ENCODE measurements at regions not wholly inside any gene's neighbourhood (a gene's known extent, or its start where the extent isn't known, plus 50 kb on each side); places are given as distances from the start of the nearest gene placed in this dataset.

DNA sequence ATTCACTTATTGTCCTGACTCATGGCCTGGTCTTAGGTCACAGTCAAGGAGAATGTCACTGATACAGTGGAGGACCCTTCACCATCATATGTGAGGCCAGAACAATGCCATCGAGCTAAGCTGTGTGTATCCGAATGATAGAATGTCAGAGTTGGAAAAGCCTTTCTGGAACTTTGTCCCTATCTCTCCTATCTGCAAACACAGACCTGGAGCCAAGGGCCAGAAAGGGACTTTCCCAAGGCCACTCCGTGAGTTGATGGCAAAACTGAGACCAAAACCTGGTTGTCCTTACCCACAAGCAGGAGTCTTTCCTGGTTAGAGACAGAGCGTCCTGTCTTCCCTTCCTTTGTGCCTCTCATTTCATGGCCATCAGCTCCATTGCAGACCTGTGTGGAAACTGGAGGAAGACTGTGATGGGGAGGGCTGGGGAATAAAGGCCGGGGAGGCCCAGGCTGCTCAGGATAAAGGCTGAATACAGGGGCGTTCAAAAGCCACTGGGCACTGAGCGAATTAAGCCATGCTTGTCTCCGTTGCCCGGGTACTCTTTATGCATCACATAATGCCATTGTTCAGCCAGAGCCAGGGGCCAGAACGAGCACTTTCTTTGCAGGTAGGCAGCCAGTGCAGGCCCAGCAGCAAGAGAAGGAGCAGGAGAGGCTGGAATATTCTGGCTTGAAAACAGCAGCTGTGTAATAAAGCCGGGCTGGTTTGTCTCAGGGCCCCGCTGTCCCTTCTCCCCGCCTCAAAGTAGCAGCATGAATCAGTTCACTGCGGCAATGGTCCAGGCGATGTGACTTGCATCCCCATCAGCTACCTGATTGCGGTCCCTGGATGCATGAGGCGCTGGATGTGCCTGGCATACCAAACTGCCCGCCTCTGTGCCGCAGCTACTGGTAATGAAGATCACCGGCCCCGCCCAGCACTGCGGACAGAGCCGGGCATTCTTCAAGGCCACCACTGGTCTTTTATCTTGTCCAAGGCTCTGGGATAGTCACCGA lies 143.0 kb downstream of the RPS24 start:
- CTCF ChIA-PET: interaction anchor here (1.1 kb wide), 1 partner anchor 83 kb away, joined by 3 read pairs; no protein-coding TSS in a partner anchor
- TF ChIP-seq FOXA1 (IDR thresholded peaks at IDR 0.05): no peak
- TF ChIP-seq BHLHE40 (IDR thresholded peaks at IDR 0.05; ENCODE audit: borderline replicate concordance): no peak
- no peak for TF ChIP-seq LEF1 (IDR thresholded peaks at IDR 0.05; ENCODE audit: borderline replicate concordance)
- no peak for TF ChIP-seq NFRKB (IDR thresholded peaks at IDR 0.05)
- no peak for DNase-seq (ENCODE audit: extremely low spot score)
- POLR2A ChIA-PET: interaction anchor here (1.2 kb wide), 1 partner anchor 19 kb away, joined by 3 read pairs; no protein-coding TSS in a partner anchor

DNA sequence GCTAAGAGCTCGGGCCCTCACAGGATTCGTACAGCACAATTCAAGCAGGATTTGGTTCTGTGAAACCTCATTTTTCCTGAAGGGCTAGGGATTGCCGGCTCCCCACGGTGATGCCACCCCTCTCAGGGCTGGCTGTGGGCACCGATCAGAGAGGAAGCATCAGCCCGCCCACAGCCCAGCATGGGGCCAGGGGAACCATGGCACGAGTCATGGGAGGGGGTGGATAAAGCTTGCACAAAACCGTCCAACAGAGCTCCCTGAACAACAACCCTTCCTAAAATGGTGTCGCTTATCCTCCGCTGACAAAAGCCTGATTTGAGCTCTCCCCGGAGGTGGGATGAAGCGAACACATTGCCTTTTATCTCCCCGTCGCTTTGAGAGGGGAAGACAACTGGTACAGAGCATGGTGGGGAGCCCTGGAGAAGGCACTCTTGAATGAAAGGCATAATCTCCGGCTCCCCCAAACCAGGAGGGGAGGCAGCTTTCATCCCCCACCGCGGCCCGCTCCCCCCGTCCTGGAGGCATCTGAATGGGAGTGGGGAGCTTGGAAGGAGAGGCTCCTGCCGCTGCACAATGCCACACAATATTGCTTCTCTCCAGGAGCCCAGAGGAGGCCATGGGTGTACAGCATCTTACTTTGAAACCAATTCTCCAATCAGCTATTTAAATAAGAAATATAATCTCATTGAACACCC lies 144.0 kb downstream of the RPS24 start:
- ChIA-PET POLR2A (no interaction called here), CTCF (no interaction called here)
- TF ChIP-seq FOXK2 (IDR thresholded peaks at IDR 0.05) (no peak), NFRKB (IDR thresholded peaks at IDR 0.05) (no peak), FOXM1 (IDR thresholded peaks at IDR 0.05; ENCODE audit: borderline replicate concordance) (no peak), LEF1 (IDR thresholded peaks at IDR 0.05; ENCODE audit: borderline replicate concordance) (no peak)
- no peak for DNase-seq (ENCODE audit: extremely low spot score)

DNA sequence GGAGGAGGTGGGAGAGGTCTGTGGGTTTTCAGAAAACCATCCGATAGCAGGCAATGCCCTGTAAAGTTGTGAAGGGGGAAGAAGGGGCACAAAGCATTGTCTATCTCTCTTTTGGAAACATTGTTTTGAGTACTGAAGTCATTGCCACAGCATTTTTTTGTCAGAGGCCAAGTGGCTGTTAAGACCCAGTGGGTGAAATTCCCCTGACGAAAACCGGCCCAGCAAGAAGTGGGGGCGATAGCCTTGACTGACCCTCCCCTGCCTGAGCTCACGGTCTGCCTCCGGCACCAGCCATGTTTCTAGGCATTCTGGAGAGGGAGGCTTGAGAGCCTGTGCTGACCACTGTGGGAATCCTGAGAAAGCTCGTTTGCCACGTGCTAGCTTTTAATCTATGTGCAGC lies 144.7 kb downstream of the RPS24 start:
- TF ChIP-seq FOXA1 (IDR thresholded peaks at IDR 0.05): no peak
- TF ChIP-seq CTBP1 (IDR thresholded peaks at IDR 0.05; ENCODE audit: borderline replicate concordance): no peak
- no peak for TF ChIP-seq SP1 (IDR thresholded peaks at IDR 0.05)
- no peak for TF ChIP-seq PKNOX1 (IDR thresholded peaks at IDR 0.05)
- TF ChIP-seq TARDBP (IDR thresholded peaks at IDR 0.05): no peak
- no peak for TF ChIP-seq LEF1 (IDR thresholded peaks at IDR 0.05; ENCODE audit: borderline replicate concordance)
- no peak for TF ChIP-seq NFRKB (IDR thresholded peaks at IDR 0.05)
- no peak for TF ChIP-seq BHLHE40 (IDR thresholded peaks at IDR 0.05; ENCODE audit: borderline replicate concordance)
- no peak for TF ChIP-seq ARNT (IDR thresholded peaks at IDR 0.05)
- no peak for TF ChIP-seq ZNF384 (IDR thresholded peaks at IDR 0.05)
- TF ChIP-seq SUZ12 (IDR thresholded peaks at IDR 0.05): no peak
- TF ChIP-seq FOXM1 (IDR thresholded peaks at IDR 0.05; ENCODE audit: borderline replicate concordance): no peak
- TF ChIP-seq HDGF (IDR thresholded peaks at IDR 0.05; ENCODE audit: borderline replicate concordance): no peak
- no peak for TF ChIP-seq L3MBTL2 (conservative IDR thresholded peaks at IDR 0.05)
- TF ChIP-seq ELF4 (IDR thresholded peaks at IDR 0.05): no peak
- no peak for TF ChIP-seq FOXK2 (IDR thresholded peaks at IDR 0.05)
- no peak for DNase-seq (ENCODE audit: extremely low spot score)
- CTCF ChIA-PET: no interaction called here
- POLR2A ChIA-PET: no interaction called here

DNA sequence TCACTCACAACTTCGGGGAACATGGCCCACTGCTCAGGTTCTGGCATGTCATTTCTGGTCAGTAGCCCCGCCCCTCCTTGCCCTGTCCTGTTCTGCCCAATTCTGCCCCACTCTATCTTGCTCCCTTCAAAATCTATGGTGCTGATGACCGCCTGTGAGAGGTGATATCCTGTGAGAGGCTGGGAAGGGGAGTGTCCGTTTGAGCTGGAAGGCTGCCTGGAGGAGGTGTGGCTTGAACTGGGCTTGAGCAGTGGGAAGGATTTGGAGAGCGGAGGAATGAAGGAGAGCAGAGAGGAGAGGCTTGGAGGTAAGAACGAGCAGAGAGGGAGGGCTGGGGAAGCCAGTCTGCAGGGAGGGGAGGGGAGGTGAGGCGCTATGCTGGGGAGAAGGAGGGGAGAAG lies 145.3 kb downstream of the RPS24 start:
- TF ChIP-seq FOXM1 (IDR thresholded peaks at IDR 0.05; ENCODE audit: borderline replicate concordance) (no peak), TARDBP (IDR thresholded peaks at IDR 0.05) (no peak), SP1 (IDR thresholded peaks at IDR 0.05) (no peak), CTBP1 (IDR thresholded peaks at IDR 0.05; ENCODE audit: borderline replicate concordance) (no peak), FOXK2 (IDR thresholded peaks at IDR 0.05) (no peak), ELF4 (IDR thresholded peaks at IDR 0.05) (no peak), ZNF384 (IDR thresholded peaks at IDR 0.05) (no peak)
- ChIA-PET POLR2A (no interaction called here), CTCF (no interaction called here)
- DNase-seq (ENCODE audit: extremely low spot score): no peak

DNA sequence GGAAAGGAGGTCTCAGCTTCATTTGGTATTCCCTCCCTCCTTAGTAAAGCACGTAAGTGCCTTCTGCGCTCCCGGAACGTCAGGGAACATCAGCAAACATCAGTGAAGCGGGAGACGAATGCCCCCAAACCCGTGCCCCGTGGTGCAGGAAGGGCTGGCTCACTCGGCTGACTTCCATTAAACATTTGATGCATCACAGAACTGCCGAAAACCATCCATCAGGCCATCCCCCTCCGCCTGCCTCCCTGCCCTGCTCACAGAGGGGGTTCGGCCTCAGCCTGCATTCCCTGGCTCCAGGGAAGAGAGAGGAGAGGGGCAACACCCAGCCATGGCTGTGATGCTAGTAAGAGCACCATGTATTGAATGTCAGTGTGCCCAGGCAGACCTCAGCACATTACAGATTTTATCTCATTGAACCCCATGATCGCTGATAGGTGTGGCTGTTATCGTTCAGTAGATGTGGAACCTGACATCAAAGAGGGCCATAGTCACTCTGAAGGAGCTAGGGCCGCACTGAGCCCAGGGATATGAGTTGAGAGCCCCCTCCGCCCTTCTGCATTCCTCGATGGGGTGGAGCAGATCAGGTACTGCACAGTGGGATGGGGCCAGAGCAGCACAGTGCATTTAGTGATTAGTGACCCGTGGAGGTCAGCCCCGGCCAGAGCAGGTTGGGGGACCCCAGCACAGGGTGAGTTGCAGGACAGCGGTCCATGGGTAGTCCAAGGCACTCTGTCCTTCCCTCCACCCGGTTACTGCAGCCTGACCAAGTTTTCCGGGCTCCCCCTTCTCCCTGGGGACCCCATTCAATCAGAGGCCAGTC lies 146.4 kb downstream of the RPS24 start:
- POLR2A ChIA-PET: no interaction called here

More for the DNA sequence above, 146.4 kb downstream of the RPS24 start:
- TF ChIP-seq CTBP1 (IDR thresholded peaks at IDR 0.05; ENCODE audit: borderline replicate concordance) (no peak), FOXK2 (IDR thresholded peaks at IDR 0.05) (no peak), ZNF384 (IDR thresholded peaks at IDR 0.05) (no peak), HDGF (IDR thresholded peaks at IDR 0.05; ENCODE audit: borderline replicate concordance) (no peak), ARNT (IDR thresholded peaks at IDR 0.05) (no peak), NFRKB (IDR thresholded peaks at IDR 0.05) (no peak), BHLHE40 (IDR thresholded peaks at IDR 0.05; ENCODE audit: borderline replicate concordance) (no peak), TARDBP (IDR thresholded peaks at IDR 0.05) (no peak), L3MBTL2 (conservative IDR thresholded peaks at IDR 0.05) (no peak), SP1 (IDR thresholded peaks at IDR 0.05) (no peak), FOXA1 (IDR thresholded peaks at IDR 0.05) (no peak), PKNOX1 (IDR thresholded peaks at IDR 0.05) (no peak), ELF4 (IDR thresholded peaks at IDR 0.05) (no peak), LEF1 (IDR thresholded peaks at IDR 0.05; ENCODE audit: borderline replicate concordance) (no peak), SUZ12 (IDR thresholded peaks at IDR 0.05) (no peak)
- no peak for DNase-seq (ENCODE audit: extremely low spot score)
- CTCF ChIA-PET: no interaction called here

Measured in HEK293T (cell line).